Activated CD4-positive, alpha-beta T cell treated with anti-CD3 and anti-CD28 coated beads, Interleukin-2, amount 50 U/mL, for 48 hours (primary cell): ENCODE measurements at regions not wholly inside any gene's neighbourhood (a gene's known extent, or its start where the extent isn't known, plus 50 kb on each side); places are given as distances from the start of the nearest gene placed in this dataset.

Experiments used
- DNase-seq, 2 experiments: peaks; one replicate each; pipeline ENCODE4 v3.0.0-alpha.2; 2020

DNA sequence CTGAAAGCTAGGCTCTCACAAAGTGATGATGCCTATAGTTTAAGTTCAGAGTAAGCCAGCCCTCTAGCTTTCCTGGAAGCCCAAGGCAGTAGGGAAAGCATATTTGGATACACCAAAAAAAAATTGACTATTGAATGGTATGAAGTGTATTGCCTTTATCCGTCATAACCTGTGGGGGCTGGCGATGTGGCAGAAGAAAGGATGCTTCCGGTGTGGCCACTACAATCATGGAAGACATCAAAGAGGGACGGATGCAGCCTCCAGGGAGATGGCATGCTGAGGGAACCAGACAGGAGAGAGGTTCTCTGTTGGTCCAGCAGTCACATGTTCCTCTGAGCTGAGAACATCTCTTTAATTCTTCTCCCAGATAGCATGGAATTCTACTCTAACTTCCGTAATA, 170.3 kb downstream of the TMEM18 start:
- no peak for DNase-seq

DNA sequence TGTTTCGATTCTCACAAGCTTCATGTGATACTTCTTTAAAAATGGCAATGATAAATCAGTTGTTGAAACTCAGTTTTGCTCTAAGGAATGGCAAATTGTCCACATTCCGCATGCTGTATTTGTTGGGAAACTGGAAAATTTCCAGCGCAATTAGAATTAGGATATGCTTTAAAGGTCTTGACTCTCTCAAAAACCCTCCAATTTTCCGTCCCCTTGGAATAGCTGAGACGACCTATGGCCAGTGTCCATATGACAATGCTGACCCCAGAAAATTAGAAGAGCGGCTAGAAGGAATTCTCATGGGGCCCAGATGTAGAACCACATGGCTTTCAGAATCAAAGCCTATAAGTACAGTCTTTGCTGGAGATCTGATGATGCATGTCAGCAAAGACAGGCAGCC, 170.8 kb downstream of the TMEM18 start:
- no peak for DNase-seq

DNA sequence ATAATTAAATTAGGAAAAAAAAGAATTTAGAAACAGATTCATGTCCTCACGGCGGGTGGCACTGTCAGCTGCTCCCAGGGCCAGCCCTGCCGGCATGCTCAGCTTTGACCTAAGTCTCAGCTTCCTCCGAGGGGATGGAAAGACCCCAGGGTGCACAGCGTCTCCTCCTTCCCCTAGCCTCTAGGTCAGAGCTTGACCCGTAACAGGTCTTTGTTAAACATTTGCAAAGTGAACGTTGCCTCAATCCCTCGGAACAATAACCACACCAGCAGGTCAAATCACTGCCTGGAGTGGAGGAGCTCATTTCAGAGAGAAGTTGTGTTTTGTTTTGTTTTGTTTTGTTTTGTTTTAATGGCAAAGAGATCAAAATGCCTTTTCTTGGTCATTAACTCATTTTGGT, 171.3 kb downstream of the TMEM18 start:
- no peak for DNase-seq

DNA sequence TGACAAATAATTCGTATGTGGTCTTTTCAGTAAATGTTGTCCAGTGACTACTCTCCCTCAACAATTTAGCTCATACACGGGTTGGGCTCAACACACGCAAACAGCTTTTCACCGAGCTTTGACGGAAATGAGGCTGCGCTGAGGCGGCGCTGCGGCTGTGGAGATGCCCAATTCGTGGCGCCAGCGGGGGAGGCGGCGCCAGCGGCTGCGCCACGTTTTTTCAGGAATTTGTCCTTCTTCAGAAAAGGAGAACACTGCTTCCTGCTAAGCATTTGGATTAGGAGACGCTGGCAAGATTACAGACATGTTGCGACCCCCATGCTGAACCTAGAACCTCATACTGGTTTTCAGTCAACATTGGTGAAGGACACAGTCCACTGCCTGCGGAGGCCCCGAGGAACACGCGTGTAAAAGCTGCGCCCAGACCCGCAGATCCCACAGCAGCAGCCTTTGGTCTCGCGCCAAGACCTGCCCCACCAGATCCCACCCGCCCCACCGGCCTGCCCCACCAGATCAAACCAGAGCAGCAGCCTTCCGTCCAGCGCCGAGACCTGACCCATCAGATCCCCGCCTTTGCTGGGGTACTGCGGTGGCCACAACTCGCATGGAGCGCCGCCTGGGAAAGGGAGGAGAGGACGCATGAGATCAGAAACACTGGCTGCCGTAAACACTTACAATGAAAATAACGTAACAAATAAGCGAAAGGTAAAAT, 173.8 kb downstream of the TMEM18 start:
- no peak for DNase-seq

DNA sequence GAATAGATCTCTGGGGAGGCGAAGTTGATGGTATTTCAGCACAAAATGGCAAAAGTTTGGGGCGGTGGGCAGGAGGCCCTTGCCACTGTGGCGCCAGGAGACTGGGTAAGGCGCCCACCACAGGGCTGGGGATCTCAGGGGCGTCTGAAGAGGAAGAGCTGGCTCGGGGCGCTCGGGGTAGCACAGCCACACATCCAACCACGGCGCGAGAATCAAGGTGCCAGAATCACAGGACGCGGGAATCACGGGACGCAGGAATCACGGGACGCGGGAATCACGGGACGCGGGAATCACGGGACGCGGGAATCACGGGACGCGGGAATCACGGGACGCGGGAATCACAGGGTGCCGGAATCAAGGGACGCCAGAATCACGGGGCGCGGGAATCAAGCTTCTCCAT, 174.4 kb downstream of the TMEM18 start:
- DNase-seq, result no peak

DNA sequence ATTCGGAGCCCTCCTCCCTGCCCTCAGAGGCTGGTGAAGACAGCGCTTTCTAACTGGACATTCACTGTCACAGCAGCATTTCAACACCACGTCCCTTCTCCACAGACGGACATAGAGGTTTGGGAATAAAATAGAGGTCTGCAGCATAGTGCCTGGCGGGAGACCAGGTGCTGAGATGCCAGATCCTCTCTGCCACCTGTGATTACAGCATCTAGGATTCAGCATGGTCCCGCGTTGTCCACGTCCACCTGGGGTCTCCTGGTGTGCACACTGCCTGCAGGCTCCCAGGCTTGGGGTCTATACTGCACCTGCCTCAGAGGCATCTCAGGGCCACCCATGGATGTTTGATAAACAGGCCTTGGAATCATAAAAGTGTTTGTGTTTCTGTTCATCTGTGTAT, 175.5 kb downstream of the TMEM18 start:
- no peak for DNase-seq

DNA sequence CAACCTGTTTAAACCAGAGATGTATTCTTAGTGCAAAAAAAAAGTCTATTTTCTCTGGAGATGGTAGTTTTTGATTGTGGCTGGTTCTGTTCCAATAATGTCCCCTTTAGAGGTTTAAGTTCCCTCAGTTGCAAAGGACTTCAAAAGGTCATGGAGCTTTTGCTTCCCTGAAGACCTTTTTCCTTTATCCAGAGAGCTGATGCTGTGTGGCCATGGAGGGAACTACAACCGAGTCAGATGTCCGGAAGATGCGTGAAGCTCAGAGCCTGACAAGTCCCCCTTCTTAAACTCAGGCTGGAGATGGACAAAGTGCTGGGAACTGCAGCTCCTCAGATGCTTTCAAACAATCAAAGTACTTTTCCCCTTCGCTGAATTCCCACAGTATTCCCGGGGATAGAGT, 176.1 kb downstream of the TMEM18 start:
- no peak for DNase-seq

DNA sequence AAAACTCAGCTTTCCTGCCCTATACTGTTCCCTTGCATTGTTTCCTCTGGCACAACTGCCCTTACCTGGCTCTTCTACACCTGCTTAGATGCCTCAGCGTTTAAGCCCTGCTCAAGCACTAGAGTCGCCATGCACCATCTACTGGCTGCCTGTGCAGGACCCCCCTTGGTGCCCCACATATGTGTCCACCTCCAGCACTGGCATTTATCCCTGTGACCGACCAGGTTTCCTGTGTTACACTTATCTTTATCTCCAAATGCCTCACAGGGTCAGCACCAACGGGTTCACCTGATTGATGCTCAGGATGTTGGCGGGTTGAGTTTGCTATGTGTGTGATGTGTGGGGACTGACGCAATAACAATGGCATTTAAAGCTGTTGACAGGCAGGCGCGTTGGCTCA, 177.5 kb downstream of the TMEM18 start:
- DNase-seq, result no peak

DNA sequence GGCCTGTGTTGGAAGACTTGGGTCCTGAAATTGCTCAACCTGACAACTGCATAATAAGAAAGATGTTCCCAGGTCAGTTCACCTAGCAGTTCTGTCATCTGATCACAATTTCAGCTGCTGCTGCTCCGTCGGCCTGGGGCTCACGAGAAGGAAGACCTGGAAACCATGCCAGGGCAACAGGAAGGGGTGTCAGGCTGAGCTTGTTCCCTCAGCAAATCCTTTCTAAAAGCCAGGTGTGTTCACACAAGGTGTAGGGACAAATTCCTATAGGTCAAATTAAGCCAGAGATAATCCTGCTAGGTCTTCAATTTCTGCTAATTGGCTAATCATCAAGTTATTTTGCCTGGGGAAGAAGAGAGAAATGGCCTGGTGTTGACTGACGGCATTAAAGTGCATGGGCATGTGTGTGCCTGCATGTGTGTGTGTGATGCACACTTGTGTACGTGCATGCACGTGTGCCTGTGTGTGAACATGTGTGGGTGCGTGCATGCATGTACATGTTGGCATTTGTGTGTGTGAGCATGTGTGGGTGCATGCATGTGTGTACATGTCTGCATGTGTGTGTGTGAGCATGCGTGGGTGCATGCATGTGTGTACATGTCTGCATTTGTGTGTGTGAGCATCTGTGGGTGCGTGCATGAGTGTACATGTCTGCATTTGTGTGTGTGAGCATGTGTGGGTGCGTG, 178.6 kb downstream of the TMEM18 start:
- no peak for DNase-seq

DNA sequence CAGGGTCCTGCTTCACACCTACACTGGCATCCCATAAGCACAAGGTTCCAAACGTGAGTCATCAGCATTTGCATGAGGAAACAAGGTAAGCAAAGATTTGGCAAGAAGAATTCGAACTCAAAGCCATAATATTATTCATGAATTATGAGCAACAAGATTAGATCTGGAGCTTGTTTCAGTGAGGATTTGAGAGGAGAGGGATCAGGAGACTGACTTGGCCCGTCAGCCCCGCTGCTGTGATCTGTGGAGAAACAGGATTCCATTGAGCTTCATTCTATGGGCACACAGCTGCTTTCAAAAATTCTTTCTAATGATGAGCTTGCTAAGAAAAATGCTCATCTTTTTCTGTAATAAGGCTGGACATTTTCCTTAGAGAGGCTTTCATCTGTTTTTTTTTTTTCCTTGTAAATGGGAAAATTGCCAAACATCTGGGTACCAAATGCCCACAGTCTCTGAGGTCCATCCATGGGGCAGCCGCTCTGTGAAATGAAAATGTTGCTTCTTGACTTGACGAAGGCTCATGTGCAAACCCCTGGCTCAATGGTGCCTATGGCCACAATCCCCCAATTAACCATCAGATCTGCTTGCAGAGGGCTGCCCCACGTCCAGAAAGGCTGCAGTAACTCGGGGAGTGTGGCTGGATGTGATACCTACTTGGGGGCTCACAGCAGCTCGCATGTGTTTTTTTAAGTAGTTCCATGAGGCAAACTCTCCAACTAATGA, 179.3 kb downstream of the TMEM18 start:
- no peak for DNase-seq

DNA sequence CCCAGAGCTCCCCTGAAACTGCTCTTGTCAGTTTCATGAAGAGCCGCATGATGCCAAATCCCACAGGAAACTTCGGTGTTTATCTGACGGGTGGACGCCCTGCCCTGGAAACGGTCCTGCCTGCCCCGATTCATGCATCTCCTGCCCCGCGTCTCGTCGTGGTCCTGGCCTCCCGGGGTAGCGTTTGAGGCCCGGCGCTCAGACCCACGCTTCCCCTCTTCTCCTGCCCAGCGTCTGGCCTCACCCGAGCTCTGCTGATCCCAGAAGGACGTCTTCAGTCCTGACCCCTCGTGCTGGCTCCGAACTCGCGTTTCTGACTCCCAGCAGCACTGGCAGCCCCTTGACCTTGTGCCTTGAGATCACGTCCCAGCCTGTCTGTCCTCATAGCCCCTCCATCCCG, 180.5 kb downstream of the TMEM18 start:
- no peak for DNase-seq

DNA sequence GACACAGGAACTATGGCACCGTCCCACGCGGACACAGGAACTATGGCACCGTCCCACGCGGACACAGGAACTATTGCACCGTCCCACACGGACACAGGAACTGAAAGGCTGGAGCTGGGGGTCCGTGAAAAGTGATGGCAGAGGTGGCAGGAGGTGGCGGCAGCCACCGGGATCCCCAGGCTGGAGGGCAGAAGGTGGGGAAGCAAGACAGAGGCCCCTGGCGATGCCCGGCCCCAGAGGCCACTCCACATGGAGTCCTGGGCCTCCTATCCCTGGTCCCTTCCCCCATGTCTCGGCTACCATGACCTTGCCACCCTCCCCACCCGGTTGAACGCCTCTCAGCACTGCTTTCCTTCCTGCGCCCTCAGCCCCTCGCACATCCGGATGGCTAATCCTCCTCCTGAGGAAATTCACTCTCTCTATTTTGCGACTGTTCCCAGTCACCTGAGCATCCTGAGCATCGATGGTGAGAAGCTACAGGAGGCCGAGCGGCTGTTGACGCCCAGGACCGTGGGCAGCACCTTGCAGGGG, 181.4 kb downstream of the TMEM18 start:
- no peak for DNase-seq

DNA sequence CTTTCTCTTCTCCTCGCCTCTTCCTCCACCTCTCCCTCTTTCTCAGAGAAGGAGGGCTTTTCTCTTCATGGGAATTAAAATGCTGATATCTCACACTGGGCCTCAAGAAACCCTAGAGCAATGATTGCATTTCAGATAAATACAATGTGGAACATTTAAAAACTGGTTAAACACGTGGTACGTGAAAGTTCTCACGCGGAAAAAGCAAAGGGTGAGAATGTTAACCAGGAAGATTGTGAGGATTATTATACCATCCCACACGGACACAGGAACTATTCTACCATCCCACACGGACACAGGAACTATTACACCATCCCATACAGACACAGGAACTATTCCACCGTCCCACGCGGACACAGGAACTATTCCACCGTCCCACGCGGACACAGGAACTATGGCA, 182.4 kb downstream of the TMEM18 start:
- no peak for DNase-seq

DNA sequence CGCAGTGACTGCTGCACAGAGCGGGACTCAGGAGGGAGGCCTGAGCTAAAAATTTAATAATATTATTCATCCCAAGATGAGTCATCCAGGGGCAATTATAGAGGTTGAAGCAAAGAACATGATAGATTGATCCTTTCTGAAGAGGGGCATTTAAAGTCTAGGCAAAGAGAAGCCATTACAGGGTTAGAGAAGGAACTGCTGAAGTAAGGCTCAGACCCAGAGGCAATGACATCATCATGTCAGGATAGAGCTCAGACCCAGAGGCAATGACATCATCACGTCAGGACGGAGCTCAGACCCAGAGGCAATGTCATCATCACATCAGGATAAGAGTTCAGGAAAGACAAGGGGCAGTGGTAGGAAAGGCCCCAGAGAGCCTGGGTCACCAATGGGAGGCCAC, 184.0 kb downstream of the TMEM18 start:
- no peak for DNase-seq

DNA sequence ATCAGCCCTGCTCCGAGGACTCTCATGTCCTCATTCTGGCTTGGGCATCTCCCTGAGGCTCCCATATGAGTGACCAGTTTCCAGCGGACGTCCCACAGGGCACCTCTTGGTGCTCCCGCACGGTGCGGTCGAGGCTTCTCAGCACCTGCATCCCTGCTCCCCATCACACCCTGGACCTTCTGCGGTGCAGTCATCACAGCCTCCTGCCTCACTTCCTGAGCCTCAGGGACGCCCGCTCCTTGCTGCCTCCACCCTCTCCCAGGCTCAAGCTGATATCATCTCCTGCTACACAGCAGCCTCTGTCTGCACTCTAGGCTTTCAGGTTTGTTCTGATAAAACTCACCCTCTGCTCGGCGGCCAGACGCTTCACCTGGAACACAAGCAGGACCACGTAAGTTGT, 185.0 kb downstream of the TMEM18 start:
- DNase-seq, result no peak

DNA sequence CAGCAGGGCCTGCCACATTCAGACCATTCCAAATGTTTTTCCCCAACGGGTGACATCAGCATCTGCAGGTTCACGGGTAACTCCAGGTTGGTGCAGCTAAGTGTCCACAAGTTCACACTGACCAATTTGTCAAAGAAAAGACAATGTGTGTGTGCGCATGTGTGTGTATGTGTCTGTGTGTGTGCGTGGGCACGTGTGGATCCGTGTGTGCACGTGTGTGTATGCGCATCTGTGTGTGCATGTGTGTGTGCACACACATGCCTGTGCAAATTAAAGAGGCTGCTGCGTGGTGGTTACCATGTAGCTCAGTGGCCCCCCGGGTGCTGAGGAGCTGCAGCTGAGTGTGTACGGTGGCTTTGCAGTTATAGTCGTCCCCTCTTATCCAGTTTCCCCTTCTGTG, 187.4 kb downstream of the TMEM18 start:
- DNase-seq, result no peak

DNA sequence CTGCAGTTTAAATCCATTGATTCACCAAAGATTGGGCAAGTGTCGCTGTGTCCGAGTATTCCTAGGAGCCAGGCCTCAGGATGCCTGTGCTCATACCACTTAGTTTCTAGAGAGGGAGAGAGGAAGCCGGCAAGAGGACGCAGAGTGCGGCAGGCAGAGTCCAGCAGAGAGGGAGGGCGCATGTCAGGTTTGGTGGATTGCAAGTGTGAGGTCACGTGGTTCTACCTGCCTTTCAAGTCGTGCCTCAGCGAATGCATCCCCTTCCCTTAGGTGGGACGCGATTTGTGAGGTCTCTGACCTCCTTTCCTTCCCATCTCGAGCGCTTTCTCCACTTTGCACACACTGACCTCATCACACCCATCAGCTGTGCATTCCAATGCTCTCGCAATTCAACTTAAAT, 188.1 kb downstream of the TMEM18 start:
- no peak for DNase-seq

DNA sequence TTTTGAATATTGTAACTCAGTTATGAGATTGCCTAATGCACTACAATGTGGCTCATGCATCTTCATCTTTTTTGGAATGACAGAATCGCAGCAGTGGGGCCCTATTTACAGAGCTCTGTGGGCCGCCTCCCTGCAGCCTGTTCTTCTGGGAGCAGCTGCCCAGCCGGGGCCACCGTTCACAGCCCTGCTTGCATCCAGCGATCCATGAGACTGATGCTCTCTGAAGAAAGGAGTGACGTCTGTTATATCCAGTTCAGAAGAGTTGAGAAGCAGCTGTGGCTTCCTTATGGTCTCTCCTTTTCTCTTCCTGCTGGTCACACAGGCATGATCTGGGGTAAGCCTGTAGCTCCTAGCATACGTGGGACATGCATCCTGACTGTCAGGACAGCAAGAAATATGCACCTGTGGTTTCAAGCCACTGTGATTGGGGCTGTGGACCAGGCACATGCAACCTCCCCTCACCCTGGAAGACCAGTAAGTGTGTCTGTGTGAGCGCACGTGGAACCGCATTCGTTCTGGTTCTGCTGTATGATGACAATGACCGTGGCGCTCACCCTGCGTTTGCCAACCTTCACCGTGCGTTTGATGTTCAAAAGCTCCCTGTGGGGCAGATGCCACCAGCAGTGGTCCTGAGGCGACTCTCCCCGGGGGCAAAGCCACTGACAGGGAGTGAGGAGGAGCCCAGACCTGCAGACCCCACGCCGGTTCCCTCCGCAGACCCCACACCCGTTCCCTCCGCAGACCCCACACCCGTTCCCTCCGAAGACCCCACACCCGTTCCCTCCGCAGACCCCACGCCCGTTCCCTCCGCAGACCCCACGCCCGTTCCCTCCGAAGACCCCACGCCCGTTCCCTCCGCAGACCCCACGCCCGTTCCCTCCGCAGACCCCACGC, 189.8 kb downstream of the TMEM18 start:
- no peak for DNase-seq

DNA sequence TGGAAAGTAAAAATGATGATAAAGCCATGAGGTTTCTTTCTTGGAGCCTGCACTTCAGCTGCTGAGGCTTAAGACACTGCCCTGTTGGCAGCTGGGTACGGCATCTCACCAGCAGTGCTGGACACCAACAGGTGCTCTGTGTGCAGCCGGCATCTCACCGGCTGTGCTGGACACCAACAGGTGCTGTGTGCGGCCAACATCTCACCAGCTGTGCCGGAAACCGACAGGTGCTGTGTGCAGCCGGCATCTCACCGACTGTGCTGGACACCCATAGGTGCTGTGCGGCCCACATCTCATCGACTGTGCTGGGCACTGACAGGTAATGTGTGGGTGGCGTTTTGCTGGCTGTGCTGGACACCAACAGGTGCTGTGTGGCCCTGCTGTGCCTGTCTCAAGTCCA, 190.8 kb downstream of the TMEM18 start:
- no peak for DNase-seq

DNA sequence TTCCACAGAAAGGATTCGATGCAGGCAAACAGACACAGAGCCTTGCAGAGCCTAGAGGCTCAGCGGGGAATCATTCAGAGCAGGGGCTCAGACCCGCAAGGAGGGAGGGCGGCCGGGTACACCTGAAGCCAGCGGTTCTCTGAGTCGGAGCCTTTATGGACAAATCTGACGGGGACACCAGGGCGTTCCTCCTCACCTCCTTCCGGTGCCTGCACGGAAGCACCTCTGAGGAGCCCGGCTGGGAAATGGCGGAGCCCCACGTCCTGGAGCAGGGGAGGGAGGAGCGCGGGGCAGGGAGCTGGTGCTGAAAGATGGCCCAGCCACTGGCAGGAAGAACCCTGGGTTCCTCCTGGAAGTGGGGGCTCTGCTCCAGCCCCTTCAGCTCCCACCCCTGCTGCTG, 193.5 kb upstream of the ALKAL2 start:
- no peak for DNase-seq

DNA sequence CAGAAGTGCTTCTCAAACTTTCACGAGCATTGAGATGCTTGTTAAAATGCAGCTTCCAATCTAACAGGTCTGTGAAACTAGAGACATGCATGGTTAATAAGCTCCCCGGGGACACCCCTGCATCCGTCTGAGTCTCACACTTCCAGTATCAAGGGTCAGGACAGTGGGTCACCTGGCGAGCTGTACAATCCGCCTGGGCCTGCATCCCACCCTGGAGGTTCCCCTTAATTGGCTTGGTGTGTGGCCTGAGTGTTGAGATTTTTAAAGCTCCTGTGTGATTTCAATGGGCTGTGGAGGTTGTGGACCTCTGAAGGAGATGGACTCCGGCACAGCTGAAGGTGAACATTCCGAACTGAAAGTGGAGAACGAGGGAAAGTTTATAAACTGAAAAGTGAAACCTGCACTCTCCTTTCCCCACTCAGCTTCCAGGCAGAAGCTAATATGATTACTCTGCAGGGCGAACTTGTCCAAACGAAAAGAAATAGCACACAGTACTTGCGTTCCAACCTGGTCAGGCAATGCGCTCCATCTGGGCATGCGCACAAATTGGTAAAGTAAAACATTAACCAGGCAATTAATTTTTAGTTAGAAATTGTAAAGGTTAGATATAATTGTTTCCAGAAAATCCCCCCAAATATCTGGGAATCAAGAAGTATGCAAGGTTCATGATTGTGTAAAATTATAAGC, 191.7 kb upstream of the ALKAL2 start:
- no peak for DNase-seq

DNA sequence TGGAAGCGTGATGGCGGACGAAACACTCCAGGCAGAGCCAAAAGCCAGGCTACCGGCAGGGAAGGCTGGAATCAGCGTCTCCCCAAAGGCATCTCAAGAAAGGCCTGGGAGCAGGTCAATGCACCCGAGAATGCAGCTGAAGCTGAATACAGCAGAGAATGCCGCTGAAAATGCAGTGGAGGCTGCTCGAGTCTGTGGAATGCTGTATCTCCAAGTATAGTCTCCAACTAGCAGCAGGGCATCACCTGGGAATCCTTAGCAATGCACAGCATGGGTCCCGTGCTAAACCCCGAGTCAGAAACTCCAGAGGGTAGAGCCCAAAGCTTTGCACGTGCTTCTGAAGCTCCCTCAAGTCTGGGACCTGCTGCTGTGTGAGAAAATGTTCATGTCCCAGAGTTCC, 191.1 kb upstream of the ALKAL2 start:
- no peak for DNase-seq
